ENCODE measurements at regions not wholly inside any gene's neighbourhood (a gene's known extent, or its start where the extent isn't known, plus 50 kb on each side); places are given as distances from the start of the nearest gene placed in this dataset.

GRCh38 chr5:116789522-116789921 is 214.9 kb upstream of the SEMA6A start:
- no peaks in the 10 kb centered on the region for H3K27me3 ChIP-seq
- TF ChIP-seq CTCF (IDR thresholded peaks at IDR 0.05), result no peak
- no peaks in the 10 kb centered on the region for H3K36me3 ChIP-seq
- DNase-seq, result no peak
- intact Hi-C loops (cut with DNase I), result no loop called here
- no peak overlapping the region for H3K4me3 ChIP-seq
- H3K27ac ChIP-seq, result no peak overlapping the region
- H3K4me1 ChIP-seq, result no peaks in the 10 kb centered on the region
- ATAC-seq, result no peak
- H3K9me3 ChIP-seq, result no peaks in the 10 kb centered on the region

- peak; percentile 84 for ATAC-seq
These were observed 214.3 kb upstream of the SEMA6A start for GRCh38 chr5:116788851-116789403.

GRCh38 chr5:116787570-116787969 is 212.9 kb upstream of the SEMA6A start:
- intact Hi-C loops (cut with DNase I), result no loop called here
- Histone ChIP-seq H3K36me3 (no peaks in the 10 kb centered on the region), H3K4me3 (no peak overlapping the region), H3K27me3 (no peaks in the 10 kb centered on the region), H3K9me3 (no peaks in the 10 kb centered on the region), H3K27ac (no peak overlapping the region), H3K4me1 (no peaks in the 10 kb centered on the region)
- no peak for ATAC-seq
- no peak for TF ChIP-seq CTCF (IDR thresholded peaks at IDR 0.05)
- no peak for DNase-seq

More at GRCh38 chr5:116788851-116789403, 214.3 kb upstream of the SEMA6A start:
- no peak for TF ChIP-seq CTCF (IDR thresholded peaks at IDR 0.05)
- H3K36me3 ChIP-seq, result no peaks in the 10 kb centered on the region
- no peak overlapping the region for H3K27ac ChIP-seq
- H3K4me3 ChIP-seq, result no peak overlapping the region
- intact Hi-C loops (cut with DNase I), result no loop called here
- H3K9me3 ChIP-seq, result no peaks in the 10 kb centered on the region
- no peaks in the 10 kb centered on the region for H3K27me3 ChIP-seq
- DNase-seq, result no peak
- no peaks in the 10 kb centered on the region for H3K4me1 ChIP-seq

GRCh38 chr5:116785106-116785505 is 210.5 kb upstream of the SEMA6A start:
- Histone ChIP-seq H3K9me3 (no peaks in the 10 kb centered on the region), H3K4me3 (no peak overlapping the region), H3K27me3 (no peaks in the 10 kb centered on the region), H3K36me3 (no peaks in the 10 kb centered on the region), H3K4me1 (no peaks in the 10 kb centered on the region), H3K27ac (no peak overlapping the region)
- intact Hi-C loops (cut with DNase I), result no loop called here
- TF ChIP-seq CTCF (IDR thresholded peaks at IDR 0.05), result no peak
- DNase-seq (no peak), ATAC-seq (no peak)

GRCh38 chr5:116779846-116780245 is 205.2 kb upstream of the SEMA6A start:
- no peaks in the 10 kb centered on the region for H3K4me1 ChIP-seq
- ATAC-seq, result no peak
- intact Hi-C loops (cut with DNase I), result no loop called here
- no peak for TF ChIP-seq CTCF (IDR thresholded peaks at IDR 0.05)
- H3K9me3 ChIP-seq, result no peaks in the 10 kb centered on the region
- H3K27me3 ChIP-seq, result no peaks in the 10 kb centered on the region
- H3K4me3 ChIP-seq, result no peak overlapping the region
- no peak for DNase-seq
- H3K36me3 ChIP-seq, result no peaks in the 10 kb centered on the region
- no peak overlapping the region for H3K27ac ChIP-seq
